Endothelial cell (in vitro differentiated cells): ENCODE measurements at regions not wholly inside any gene's neighbourhood (a gene's known extent, or its start where the extent isn't known, plus 50 kb on each side); places are given as distances from the start of the nearest gene placed in this dataset.

Experiments
- DNase-seq: peaks from one replicate; pipeline ENCODE4 v3.0.0; 2021; ENCODE audit warnings: low spot score
- H3K27ac Mint-ChIP-seq: one replicate; pipeline ENCODE4 v1.8.0; 2021; ENCODE audit warnings: mixed read lengths, inconsistent platforms; ENCODE audit not compliant: unreplicated experiment
- H3K27me3 Mint-ChIP-seq: one replicate; pipeline ENCODE4 v1.8.0; 2021; ENCODE audit warnings: mild to moderate bottlenecking, moderate library complexity, mixed read lengths, inconsistent platforms; ENCODE audit not compliant: unreplicated experiment
- H3K36me3 Mint-ChIP-seq: one replicate; pipeline ENCODE4 v1.8.0; 2021; ENCODE audit warnings: mild to moderate bottlenecking, low read depth, mixed read lengths, inconsistent platforms; ENCODE audit not compliant: unreplicated experiment
- H3K4me1 Mint-ChIP-seq: one replicate; pipeline ENCODE4 v1.8.0; 2021; ENCODE audit warnings: mild to moderate bottlenecking, mixed read lengths, inconsistent platforms; ENCODE audit not compliant: unreplicated experiment
- H3K4me3 Mint-ChIP-seq: one replicate; pipeline ENCODE4 v1.8.0; 2021; ENCODE audit warnings: mild to moderate bottlenecking, mixed read lengths, inconsistent platforms; ENCODE audit not compliant: unreplicated experiment
- H3K9me3 Mint-ChIP-seq: one replicate; pipeline ENCODE4 v1.8.0; 2021; ENCODE audit warnings: mixed read lengths, inconsistent platforms; ENCODE audit not compliant: unreplicated experiment
- CTCF ChIP-seq: fragments of 200-600 bp; sonication (generic); IDR thresholded peaks from one replicate; pipeline ENCODE4 v1.5.0; 2021; ENCODE audit warnings: antibody characterized with exemption; ENCODE audit not compliant: unreplicated experiment

- no peak for TF ChIP-seq CTCF
- Mint-ChIP-seq H3K27me3 (peaks cover under 1% of the 10 kb centered on the region), H3K27ac (no peak overlapping the region), H3K4me1 (no peaks in the 10 kb centered on the region), H3K9me3 (peaks cover 1% of the 10 kb centered on the region), H3K4me3 (no peak overlapping the region), H3K36me3 (no peaks in the 10 kb centered on the region)
- no peak for DNase-seq
Measured at GRCh38 chr16:16907089-16907488, 528.1 kb downstream of the NPIPA7 start.

GRCh38 chr16:16908077-16908476 is 529.1 kb downstream of the NPIPA7 start:
- Mint-ChIP-seq H3K27me3 (peaks cover 2% of the 10 kb centered on the region), H3K36me3 (no peaks in the 10 kb centered on the region), H3K9me3 (peaks cover 4% of the 10 kb centered on the region), H3K4me3 (no peak overlapping the region), H3K27ac (no peak overlapping the region), H3K4me1 (no peaks in the 10 kb centered on the region)
- DNase-seq, result no peak
- no peak for TF ChIP-seq CTCF

GRCh38 chr16:16909126-16909525 is 530.2 kb downstream of the NPIPA7 start:
- Mint-ChIP-seq H3K4me1 (no peaks in the 10 kb centered on the region), H3K36me3 (no peaks in the 10 kb centered on the region), H3K4me3 (no peak overlapping the region), H3K27ac (no peak overlapping the region), H3K27me3 (peaks cover 2% of the 10 kb centered on the region), H3K9me3 (peaks cover 4% of the 10 kb centered on the region)
- TF ChIP-seq CTCF, result no peak
- DNase-seq, result no peak

GRCh38 chr16:16910666-16911065 is 531.7 kb downstream of the NPIPA7 start:
- Mint-ChIP-seq H3K4me3 (no peak overlapping the region), H3K27me3 (peaks cover 2% of the 10 kb centered on the region), H3K9me3 (peaks cover 4% of the 10 kb centered on the region), H3K4me1 (no peaks in the 10 kb centered on the region), H3K36me3 (no peaks in the 10 kb centered on the region), H3K27ac (no peak overlapping the region)
- TF ChIP-seq CTCF, result no peak
- DNase-seq, result no peak

GRCh38 chr16:16915771-16916170 is 536.8 kb downstream of the NPIPA7 start:
- Mint-ChIP-seq H3K4me3 (no peak overlapping the region), H3K27me3 (peaks cover 2% of the 10 kb centered on the region), H3K27ac (no peak overlapping the region), H3K4me1 (peaks cover under 1% of the 10 kb centered on the region), H3K9me3 (peaks cover 4% of the 10 kb centered on the region), H3K36me3 (no peaks in the 10 kb centered on the region)
- DNase-seq, result no peak
- TF ChIP-seq CTCF, result no peak
